ENCODE measurements at regions not wholly inside any gene's neighbourhood (a gene's known extent, or its start where the extent isn't known, plus 50 kb on each side); places are given as distances from the start of the nearest gene placed in this dataset.
"Not testable (repeated sequence)": the region's sequence is repeated elsewhere in the genome, so short reads cannot be mapped to it uniquely, and the experiment has no call there.

DNA sequence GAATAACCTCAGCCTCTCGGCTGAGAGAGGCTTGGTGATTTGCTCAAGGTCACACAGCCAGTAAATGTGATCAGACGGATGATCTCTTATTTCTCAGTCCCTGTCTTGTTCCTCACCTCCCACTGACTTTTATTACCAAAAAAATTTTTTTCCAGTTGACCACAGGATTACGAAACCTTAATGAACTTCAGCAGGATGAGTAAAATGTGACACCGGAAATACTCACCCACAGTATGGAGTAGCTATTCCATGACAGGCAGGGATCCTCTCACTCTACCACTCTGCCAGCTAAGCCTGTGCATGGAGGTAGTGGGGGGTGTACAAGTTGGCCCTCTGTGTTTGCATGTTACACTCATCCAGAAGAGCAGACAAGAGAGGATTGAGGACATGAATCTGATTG is 916.4 kb downstream of the UQCRFS1 start:
- no peak for DNase-seq (ENCODE audit: low read depth)

DNA sequence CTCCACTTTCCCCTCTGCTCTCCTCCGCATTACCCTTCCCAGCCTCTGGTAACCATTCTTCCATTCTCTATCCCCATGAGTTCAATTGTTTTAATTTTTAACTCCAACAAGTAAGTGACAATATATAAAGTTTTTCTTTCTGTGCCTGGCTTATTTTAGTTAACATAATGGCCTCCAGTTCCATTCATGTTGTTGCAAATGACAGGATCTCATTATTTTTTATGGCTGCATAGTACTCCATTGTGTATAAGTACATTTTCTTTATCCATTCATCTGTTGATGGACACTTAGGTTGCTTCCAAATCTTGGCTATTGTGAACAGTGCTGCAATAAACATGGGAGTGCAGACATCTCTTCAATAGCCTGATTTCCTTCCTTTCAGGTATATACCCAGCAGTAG is 918.0 kb downstream of the UQCRFS1 start:
- DNase-seq (ENCODE audit: low read depth), result not testable (repeated sequence)

DNA sequence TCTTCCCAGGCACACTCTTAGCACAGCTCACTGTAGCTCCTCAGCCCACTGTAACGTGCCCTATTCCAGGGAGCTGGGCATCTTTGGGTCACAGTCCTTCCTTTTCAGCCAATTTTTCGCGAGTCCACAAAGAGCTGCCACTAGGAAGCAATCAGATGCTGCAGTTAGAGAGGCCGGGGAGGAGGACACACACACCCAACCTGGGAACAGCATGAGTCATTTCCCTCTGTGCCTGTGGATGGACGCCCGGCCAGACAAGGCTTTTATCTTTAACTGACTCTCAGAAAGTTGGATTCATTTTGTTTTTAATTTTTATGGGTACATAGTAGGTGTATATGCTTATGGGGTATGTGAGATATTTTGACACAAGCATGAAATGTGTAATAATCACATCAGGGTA is 918.6 kb downstream of the UQCRFS1 start:
- no peak for DNase-seq (ENCODE audit: low read depth)

DNA sequence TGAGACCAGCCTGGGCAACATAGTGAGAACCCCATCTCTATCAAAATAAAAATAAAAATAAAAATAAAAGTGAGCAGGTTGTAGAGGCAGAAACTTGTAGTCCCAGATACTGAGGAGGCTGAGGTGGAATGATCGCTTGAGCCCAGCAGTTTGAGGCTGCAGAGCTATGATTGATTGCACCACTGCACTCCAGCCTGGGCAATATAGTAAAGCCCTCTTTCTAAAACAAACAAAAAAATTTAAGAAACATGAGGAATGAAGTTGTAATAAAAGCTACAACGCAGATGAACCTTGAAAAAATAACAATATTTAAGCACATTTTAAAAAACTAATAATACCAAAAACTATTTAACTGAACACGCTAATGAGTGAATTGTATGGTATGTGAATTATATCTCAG is 919.3 kb downstream of the UQCRFS1 start:
- DNase-seq (ENCODE audit: low read depth), result no peak

DNA sequence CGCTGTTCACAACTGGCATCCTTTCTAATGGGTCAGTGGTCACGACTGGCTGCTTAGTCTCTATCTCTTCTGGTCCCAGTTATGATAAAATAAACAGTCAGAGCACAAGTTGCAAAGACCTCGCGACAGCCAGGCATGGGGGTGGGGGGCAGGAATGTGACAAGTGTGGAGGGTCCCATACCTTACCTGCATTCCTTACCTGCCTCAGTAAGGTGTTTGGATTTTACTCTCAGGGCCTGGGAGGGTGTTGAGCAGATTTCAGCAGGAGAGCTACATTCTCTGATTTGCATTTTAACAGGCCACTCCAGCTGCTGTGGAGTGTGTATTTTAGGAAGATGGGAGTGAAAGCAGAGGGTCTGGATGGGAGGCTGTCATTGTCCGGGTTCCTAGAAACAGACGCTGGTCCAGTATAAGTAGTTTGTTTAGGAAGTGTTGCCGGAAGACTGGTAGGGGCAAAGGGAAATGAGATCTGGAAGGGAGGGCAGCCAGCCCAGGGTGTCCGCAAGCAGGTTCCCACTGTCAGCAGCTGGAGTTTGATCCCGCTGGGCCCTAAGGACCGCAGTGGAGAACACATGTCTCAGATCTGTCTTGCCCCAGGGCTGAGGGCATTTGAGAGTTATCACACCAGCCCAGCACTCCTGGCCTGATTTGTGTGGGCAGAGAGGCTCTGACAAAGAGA is 920.0 kb downstream of the UQCRFS1 start:
- no peak for DNase-seq (ENCODE audit: low read depth)

DNA sequence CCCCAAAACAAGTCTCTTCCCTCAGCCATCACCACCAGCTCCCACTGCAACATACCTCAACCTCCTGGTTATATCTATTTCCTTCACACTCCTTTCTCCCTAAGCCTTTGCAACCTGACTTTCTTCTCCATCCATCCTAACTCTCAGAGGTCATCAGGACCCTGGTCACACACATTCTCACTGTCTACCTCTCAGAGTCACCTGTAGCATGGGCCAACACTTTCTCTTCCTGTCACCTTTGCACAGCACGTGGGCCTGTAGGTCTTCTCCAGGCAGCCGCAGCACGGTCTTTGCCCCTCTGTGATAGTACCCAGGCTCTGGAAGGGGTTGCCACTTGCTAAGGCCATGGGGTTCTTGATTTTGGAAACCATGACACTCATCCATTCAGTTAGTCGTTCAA is 921.1 kb downstream of the UQCRFS1 start:
- DNase-seq (ENCODE audit: low read depth), result no peak

DNA sequence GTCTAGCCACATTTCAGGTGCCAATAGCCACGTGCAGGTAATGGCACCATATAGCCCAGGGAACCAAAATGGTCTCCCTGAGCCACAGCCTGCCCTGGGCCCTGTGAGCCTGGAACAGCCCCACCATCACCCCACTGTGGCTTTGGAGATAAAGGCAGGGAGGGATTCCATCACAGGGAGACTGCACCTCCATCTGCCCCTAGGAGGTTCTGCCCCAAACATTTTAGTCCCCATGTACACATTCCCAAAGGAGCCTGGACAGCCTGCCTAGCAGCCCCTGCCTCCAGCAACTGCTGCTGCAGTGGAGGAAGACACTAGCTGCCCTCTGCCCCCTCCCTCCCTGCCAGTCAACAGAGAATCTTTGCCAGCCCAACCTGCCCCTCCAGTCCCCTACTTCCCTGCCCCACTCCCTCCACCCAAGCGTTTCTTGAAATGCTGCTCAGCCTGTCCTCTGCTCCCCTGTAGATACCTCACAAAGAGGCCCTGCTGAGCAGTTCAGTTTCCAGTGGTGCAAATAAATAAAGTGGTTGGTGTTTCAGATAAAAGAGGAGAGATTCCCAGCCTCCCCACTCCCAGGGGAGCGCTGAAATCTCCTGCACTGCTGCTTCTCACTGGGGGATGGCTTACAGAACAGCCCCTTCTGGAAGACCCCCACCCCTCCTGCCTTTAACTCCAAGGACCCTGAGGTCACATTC is 921.8 kb downstream of the UQCRFS1 start:
- DNase-seq (ENCODE audit: low read depth), result no peak

DNA sequence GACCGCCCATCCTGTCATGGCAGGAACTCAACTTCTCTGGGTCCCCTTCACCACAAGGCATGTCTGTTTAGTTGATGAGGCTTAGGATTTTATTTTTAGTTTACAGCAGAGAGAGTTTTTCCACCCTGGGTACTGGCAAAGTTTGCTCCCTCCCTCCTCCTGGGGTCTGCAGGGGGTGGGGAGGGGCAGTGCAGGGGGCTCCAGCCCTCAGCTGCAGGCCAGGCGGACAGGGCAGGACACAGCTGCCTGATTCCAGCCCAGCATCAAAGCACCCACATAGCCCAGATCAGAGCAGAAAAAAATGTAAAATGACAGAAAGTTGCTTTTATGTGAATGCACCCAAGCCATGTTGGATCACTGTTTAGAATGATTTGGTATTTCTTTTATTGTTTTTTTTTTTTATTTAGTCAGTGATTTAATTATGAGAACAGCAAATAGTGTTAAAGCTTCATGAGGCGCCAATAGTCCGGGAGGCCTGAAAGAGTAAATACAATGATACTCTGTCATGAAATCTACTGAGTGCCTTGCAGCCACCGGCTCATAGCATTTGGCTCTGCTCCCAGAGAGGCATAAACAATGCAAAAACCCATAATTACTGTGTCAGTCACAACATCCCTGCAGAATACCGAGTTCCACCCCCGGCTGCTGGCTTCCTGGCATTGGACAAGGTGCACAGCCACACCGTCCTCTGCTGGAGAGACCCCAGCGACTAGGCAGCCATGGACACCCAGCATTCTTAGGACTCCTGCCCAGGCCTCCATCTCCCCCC is 923.5 kb downstream of the UQCRFS1 start:
- DNase-seq (ENCODE audit: low read depth), result no peak

DNA sequence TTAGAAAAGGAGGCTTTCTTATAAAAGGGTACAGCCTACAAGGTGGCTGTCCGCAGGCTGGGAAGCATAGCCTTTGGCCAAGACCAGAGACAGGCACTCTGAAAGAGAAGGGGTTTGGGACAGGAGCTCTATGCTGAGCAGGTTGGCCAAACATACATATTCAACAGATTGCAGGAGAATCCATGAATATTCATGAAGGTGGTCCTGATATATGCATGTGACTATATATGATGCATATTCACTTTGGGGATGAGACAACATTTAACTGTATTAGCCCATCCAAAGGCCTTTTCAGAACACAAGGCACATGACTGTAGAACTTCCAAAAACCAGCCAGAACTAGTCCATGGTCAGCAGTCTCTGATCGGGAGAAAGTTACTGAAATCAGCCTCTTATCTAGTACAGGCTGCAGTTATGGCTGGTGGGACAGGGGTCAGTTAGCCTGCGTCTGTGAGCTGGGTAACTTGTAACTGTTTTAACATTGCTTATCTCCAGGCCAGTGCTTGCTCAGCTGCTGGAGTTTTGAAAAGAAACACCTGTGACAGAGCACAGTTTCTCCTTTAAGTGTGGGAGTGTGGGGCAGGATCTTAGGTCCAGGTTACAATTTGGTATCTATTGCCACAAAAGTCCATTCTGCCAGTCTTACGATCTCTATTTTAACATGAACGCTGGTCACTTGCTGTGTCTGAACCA is 924.2 kb downstream of the UQCRFS1 start:
- no peak for DNase-seq (ENCODE audit: low read depth)

DNA sequence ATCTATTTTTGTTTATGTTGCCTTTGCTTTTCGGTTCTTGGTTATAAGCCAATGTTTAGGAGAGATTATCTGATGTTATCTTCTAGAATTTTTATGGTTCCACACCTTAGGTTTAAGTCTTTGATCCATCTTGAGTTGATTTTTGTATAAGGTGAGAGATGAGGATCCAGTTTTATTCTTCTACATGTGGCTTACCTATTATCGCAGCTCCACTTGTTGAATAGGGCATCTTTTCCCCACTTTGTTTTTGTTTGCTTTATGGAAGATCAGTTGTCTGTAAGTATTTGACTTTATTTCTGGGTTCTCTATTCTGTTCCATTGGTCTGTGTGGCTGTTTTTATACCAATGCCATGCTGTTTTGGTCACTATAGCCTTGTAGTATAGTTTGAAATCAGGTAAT is 927.0 kb downstream of the UQCRFS1 start:
- DNase-seq (ENCODE audit: low read depth), result no peak

DNA sequence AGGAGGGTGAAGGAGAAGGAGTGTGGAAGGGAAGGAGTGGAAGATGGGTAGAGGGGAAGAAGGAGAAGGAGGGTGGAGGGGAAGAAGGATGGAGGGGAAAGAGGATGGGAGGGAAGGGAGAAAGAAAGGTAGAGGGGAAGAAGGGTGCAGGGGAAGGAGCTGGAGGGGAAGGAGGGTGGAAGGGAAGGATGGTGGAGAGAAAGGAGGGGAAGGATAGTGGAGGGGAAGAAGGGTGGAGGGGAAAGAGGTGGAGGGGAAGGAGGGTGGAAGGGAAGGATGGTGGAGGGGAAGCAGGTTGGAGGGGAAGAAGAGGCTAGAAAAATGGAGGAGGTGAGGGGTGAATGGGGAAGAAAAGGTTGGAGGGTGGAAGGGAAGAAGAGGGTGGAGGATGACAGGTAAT is 927.9 kb downstream of the UQCRFS1 start:
- no peak for DNase-seq (ENCODE audit: low read depth)

DNA sequence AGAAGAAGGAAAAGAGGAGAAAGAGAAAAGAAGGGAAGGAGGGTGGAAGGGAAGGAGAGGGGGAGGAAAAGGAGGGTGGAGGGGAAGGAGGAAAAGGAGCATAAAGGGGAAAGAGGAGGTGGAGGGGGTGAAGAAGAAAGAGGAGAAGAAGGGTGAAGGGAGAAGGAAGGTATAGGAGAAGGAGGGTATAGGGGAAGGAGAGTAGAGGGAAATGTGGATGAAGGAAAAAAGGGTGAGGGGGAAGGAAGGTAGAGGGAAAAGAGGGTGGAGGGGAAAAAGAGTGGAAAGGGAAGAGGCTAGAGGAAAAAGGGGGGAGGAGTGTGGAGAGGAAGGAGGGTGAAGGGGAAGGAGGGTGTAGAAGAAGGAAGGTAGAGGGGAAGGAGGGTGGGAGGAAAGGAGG is 928.6 kb downstream of the UQCRFS1 start:
- DNase-seq (ENCODE audit: low read depth), result no peak

DNA sequence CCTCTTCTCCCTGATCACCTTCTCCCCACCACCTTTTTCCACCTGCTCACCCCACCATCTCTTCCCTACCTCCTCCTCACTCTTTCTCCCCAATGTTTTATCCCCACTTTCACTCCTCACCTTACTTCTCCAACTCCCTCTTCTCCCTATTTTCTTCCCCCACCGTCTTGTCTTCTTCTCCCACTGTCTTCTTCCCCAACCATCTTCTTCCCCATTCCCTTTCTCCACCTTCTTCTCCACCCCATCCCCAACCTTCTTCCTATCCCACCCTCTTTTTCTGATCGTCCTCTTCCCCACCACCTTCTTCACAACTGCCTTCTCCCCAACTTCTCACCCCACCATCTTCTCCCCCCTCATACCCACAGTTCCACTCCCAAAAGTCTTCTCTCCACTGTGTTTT is 929.4 kb downstream of the UQCRFS1 start:
- DNase-seq (ENCODE audit: low read depth), result no peak

DNA sequence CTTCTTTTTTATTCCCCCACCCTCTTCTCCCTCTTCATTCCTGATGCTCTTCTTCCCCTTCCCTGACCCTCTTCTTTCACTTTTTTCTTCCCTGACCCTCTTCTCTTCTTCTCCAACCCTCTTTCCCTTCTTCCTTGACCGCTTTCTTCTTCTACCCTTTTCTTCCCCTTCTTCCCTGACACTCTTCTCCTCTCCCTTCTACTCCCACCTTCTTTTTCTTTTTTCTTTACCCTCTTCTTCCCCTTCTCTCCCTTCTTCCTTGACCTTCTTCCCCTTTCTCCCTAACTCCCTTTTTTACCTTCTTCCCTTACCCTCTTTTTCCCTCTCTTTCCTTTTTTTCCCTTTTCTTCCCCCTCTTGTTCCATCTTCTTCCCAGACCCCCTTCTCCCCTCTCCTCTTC is 931.3 kb downstream of the UQCRFS1 start:
- no peak for DNase-seq (ENCODE audit: low read depth)

DNA sequence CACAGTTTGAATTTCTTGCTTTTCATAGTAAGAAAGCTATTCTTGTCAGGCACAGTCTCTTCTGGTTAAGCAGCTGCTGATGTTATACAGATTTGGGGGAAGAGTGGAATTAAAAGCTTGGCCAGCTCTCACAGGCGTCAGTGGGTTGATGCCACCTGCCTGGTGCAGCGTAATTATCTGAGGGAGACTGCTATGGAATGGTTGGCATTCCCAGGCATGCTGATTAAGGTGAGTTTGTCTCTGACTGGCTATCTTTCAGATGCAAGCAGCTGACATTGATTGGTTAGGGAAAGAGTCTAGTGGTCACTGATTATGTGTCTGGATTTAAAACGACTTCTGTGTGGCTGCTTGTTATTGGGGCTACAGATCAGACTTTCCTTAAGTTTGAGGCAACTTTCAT is 948.4 kb downstream of the UQCRFS1 start:
- DNase-seq (ENCODE audit: low read depth), result no peak

DNA sequence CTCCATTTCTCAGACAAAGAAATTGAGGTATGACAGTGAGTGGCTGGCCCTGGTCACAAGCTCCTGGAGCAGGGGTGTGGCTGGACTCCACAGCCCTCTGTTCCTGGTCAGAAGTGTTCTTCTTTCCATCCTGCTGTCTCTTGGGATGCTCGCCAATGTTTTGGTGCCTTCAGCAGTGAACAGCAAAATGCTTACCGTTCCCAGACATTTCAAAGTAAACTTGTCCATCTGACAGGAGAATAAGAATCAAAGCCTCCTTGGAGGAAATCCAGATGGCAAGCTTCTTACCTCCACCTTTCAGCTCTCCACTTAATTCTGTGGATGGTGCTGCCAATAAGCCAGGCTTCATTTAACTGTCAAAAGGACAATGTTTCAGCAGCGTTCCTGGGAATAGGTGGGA is 954.1 kb downstream of the UQCRFS1 start:
- DNase-seq (ENCODE audit: low read depth), result no peak

DNA sequence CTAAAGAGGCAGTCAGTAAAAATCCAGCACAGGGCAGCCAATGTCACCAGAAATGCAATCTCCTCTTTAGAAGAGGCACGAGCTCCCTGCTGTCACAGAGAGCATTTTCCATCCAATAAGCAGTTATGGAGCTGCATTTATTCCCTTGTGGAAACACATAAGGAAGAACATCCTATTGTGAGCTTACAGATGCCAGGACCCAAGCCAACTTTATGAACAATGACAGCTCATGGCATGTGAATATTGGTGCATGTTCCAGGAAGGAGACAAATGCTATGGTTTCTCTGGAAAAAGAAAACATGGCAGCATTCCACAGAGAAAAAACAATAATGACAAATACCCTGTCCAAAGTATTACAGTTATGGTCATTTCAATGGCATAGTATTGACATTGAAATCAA is 955.6 kb downstream of the UQCRFS1 start:
- no peak for DNase-seq (ENCODE audit: low read depth)

DNA sequence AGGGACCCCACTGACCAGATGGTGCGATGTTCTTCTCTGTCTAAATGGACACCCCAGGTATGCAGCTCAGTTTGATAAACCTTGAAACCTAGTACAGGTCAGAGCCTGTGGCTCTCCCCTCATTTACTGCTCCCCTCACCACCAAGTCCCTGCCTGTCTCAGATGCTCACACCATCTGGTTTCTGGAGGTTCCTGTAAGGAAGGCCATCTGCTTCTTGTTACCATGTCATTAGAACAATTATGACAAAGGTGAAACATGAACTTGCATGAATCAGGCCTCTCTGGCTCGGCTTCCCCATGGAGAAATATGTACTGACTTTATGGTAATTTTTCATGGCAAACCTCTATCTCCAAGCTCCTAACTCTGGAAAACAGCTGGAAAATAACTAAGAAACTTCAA is 965.7 kb downstream of the UQCRFS1 start:
- no peak for DNase-seq (ENCODE audit: low read depth)

DNA sequence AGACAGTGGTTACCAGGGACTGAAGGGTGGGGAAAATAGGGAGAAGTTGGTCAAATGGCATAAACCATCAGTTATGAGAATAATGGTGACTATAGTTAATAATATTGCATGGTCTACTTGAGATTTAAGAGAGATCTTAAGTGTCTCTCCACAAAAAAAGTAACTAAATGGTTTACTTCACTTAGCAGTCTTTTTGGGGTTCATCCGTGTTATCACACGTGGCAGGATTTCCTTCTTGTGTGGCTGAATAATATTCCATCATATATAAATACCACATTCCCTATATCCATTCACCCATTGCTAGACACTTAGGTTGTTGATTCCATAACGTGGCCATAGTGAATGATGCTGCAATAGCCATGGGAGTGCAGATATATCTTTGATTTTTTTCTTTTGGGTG is 967.0 kb downstream of the UQCRFS1 start:
- no peak for DNase-seq (ENCODE audit: low read depth)

DNA sequence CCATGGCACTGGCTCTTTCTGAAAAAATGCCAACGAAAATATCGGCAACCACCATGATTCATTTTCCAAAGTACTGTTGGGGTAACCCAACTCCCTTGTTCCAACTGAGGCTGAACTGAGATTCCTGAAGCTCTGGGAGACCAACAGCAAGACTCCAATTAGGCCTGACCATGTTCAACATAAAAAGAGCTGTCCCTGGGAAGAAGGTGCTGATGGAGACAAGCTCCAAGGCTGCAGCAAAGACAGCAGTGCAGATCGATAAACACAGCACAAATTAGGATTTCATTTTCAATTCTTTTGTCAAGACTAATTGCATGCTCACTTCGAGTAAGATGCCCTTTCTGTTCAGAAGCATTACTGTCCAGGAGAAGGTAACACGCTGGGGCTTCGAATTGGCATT is 968.0 kb downstream of the UQCRFS1 start:
- DNase-seq (ENCODE audit: low read depth), result no peak

DNA sequence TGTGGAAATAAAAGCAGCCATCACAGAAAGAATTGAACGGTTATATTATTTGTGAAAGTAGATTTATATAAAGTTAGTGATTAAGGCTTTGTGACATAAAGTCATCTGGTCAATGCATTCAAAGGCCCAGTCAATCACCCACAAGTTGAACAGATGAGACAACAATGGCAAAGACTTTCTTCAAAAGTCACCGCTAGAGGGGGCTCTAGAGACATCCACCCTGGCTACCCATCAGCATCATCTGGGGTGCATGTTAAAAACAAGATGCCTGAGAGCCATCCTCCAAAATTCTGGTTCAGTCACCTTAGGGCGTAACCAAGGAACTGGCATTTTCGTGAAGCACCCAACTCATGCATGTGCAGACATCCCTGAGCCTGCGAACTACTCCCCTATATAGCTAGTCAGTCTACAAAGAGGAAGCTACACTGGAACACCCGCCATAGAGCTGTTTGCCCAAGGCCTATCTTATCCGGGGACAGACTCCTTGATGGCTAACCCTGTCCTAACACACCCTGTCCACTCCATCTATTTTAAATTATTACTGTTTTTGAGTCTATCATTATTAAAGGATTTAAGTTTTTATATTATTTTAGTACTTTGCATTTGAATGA is 970.5 kb downstream of the UQCRFS1 start:
- DNase-seq (ENCODE audit: low read depth), result no peak

DNA sequence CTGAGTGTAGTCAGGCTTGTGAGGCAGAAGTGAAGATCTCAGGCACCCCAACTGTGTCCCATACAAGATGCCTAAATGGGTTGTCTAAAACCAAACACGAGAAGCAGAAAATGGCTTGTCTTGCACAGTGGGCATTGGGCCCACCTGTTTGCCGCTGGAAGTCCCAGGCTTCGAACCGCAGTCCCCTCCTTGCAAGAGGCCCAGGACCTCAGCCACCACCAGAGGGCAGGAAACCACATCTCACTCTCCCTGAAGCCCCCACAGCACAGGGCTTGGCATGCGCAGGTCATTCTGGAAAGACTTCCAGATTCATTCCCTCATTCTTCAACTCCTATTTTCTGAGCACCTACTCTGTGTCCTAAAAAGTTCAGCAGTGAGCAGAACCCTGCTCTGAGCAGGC is 973.7 kb downstream of the UQCRFS1 start:
- DNase-seq (ENCODE audit: low read depth), result no peak

Measured in activated T-helper 1 cell treated with Interleukin-2 at 50 U/mL for 16 hours (primary cell).